Neural cell (in vitro differentiated cells): ENCODE measurements at regions not wholly inside any gene's neighbourhood (a gene's known extent, or its start where the extent isn't known, plus 50 kb on each side); places are given as distances from the start of the nearest gene placed in this dataset.

Experiments
- H2AFZ ChIP-seq: fragments of 200-600, 300-800 bp; sonication (generic), shearing (Covaris generic); 2 replicates; pipeline ENCODE4 v1.6.0; 2014; ENCODE audit warnings: low read depth, mild to moderate bottlenecking, antibody characterized with exemption, low read length, moderate library complexity
- H3F3A ChIP-seq: fragments of 200-600 bp; shearing (Covaris generic); 2 replicates; pipeline ENCODE4 v1.6.1; 2016; ENCODE audit warnings: mild to moderate bottlenecking, moderate library complexity, mixed read lengths, antibody characterized with exemption, low read length; ENCODE audit not compliant: insufficient read depth, poor library complexity, severe bottlenecking
- H3K27ac ChIP-seq: fragments of 200-600, 300-800 bp; sonication (generic), shearing (Covaris generic); 2 replicates; pipeline ENCODE4 v1.5.1; 2014; ENCODE audit warnings: mild to moderate bottlenecking, low read length, moderate library complexity
- H3K27me3 ChIP-seq: fragments of 300-800, 200-600 bp; sonication (generic), shearing (Covaris generic); 2 replicates; pipeline ENCODE4 v1.6.0; 2014; ENCODE audit warnings: mild to moderate bottlenecking, low read depth, low read length, moderate library complexity; ENCODE audit not compliant: insufficient read depth
- H3K36me3 ChIP-seq: fragments of 300-800, 200-600 bp; sonication (generic), shearing (Covaris generic); 2 replicates; pipeline ENCODE4 v1.5.1; 2014; ENCODE audit warnings: mild to moderate bottlenecking, antibody characterized with exemption, low read length, moderate library complexity; ENCODE audit not compliant: insufficient read depth
- H3K4me2 ChIP-seq: fragments of 300-800, 200-600 bp; sonication (generic), shearing (Covaris generic); 2 replicates; pipeline ENCODE4 v1.6.0; 2014; ENCODE audit warnings: mild to moderate bottlenecking, low read length
- H3K4me3 ChIP-seq: fragments of 300-800, 200-600 bp; sonication (generic), shearing (Covaris generic); 2 replicates; pipeline ENCODE4 v1.5.1; 2014; ENCODE audit warnings: mild to moderate bottlenecking, low read length, moderate library complexity
- H3K79me2 ChIP-seq: fragments of 200-600 bp; shearing (Covaris generic); replicated peaks from 2 replicates; pipeline ENCODE4 v1.6.0; 2014; ENCODE audit warnings: mild to moderate bottlenecking, low read length, moderate library complexity; ENCODE audit not compliant: insufficient read depth
- H3K9ac ChIP-seq: fragments of 300-800, 200-600 bp; sonication (generic), shearing (Covaris generic); 2 replicates; pipeline ENCODE4 v1.6.1; 2016; ENCODE audit warnings: mild to moderate bottlenecking, low read length, mixed read lengths
- H3K9me2 ChIP-seq: fragments of 200-600 bp; shearing (Covaris generic); 2 replicates; pipeline ENCODE4 v1.6.1; 2016; ENCODE audit warnings: mild to moderate bottlenecking, low read length, mixed read lengths; ENCODE audit not compliant: insufficient read depth
- H3K9me3 ChIP-seq: fragments of 200-600, 300-800 bp; sonication (generic), shearing (Covaris generic); 2 replicates; pipeline ENCODE4 v1.6.1; 2016; ENCODE audit warnings: mild to moderate bottlenecking, mixed run types, low read length, moderate library complexity, mixed read lengths
- H4K20me1 ChIP-seq: fragments of 200-600 bp; shearing (Covaris generic); 2 replicates; pipeline ENCODE4 v1.6.1; 2016; ENCODE audit warnings: mild to moderate bottlenecking, mixed run types; ENCODE audit not compliant: insufficient read depth
- EP300 ChIP-seq: fragments of 450-650 bp; conservative IDR thresholded peaks from 2 replicates; pipeline ENCODE4 v1.6.1; 2014; ENCODE audit warnings: antibody characterized with exemption, mild to moderate bottlenecking, moderate library complexity; ENCODE audit not compliant: poor library complexity, severe bottlenecking
- EZH2 ChIP-seq: fragments of 200-600, 300-800 bp; shearing (Covaris generic), sonication (generic); IDR thresholded peaks from 2 replicates; pipeline ENCODE4 v1.6.1; 2014; ENCODE audit warnings: antibody characterized with exemption, low read length, borderline replicate concordance, mild to moderate bottlenecking; ENCODE audit not compliant: insufficient read depth, poor library complexity, severe bottlenecking
- MXI1 ChIP-seq: fragments of 450-650 bp; conservative IDR thresholded peaks from 2 replicates; pipeline ENCODE4 v1.6.1; 2014; ENCODE audit warnings: antibody characterized with exemption, mild to moderate bottlenecking; ENCODE audit not compliant: poor library complexity, severe bottlenecking
- POLR2AphosphoS5 ChIP-seq: IDR thresholded peaks from 2 replicates; pipeline ENCODE4 v1.6.1; 2012
- RAD21 ChIP-seq: fragments of 450-650 bp; conservative IDR thresholded peaks from 2 replicates; pipeline ENCODE4 v1.6.1; 2014; ENCODE audit warnings: antibody characterized with exemption, mild to moderate bottlenecking, moderate library complexity
- SMC3 ChIP-seq: fragments of 450-650 bp; conservative IDR thresholded peaks from 2 replicates; pipeline ENCODE4 v1.6.1; 2014; ENCODE audit warnings: antibody characterized with exemption, mild to moderate bottlenecking, moderate library complexity; ENCODE audit not compliant: poor library complexity
- TAF1 ChIP-seq: IDR thresholded peaks from 2 replicates; pipeline ENCODE4 v1.6.1; 2012; ENCODE audit warnings: low read depth
- TF ChIP-seq, protein P1 (sequence below): IDR thresholded peaks from 2 replicates; pipeline ENCODE4 v1.6.1; 2012; ENCODE audit warnings: borderline replicate concordance
- TF ChIP-seq, protein P2 (sequence below): fragments of 450-650 bp; IDR thresholded peaks from 2 replicates; pipeline ENCODE4 v1.5.1; 2014; ENCODE audit warnings: antibody characterized with exemption, mild to moderate bottlenecking, moderate library complexity; ENCODE audit not compliant: poor library complexity, severe bottlenecking

DNA sequence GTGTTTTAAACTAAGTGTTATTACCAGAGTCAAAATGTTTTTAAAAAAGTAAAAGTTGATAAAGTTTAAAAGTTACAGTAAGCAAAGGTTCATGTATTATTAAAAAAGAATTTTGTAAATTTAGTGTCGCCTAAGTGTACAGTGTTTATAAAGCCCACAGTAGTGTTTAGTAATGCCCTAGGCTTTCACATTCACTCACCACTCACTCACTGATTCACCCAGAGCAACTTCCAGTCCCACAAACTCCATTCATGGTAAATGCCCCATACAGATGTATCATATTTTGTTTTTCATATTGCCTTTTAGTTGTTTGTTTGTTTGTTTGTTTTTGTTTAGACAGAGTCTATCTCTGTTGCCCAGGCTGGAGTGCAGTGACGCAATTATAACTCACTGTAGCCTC is 353.8 kb upstream of the PTBP2 start:
- Histone ChIP-seq H3K9ac (no peak overlapping the region), H3K27me3 (no peaks in the 10 kb centered on the region), H2AFZ (no peak overlapping the region), H3K27ac (no peak overlapping the region), H3K4me2 (no peak overlapping the region), H3K4me3 (no peak overlapping the region), H4K20me1 (no peaks in the 10 kb centered on the region), H3F3A (no peaks in the 10 kb centered on the region), H3K9me3 (no peaks in the 10 kb centered on the region), H3K79me2 (no peaks in the 10 kb centered on the region), H3K36me3 (no peaks in the 10 kb centered on the region), H3K9me2 (no peaks in the 10 kb centered on the region)
- TF ChIP-seq RAD21 = no peak
- no peak for TF ChIP-seq SMC3
- no peak for TF ChIP-seq EP300
- no peak for TF ChIP-seq MXI1

DNA sequence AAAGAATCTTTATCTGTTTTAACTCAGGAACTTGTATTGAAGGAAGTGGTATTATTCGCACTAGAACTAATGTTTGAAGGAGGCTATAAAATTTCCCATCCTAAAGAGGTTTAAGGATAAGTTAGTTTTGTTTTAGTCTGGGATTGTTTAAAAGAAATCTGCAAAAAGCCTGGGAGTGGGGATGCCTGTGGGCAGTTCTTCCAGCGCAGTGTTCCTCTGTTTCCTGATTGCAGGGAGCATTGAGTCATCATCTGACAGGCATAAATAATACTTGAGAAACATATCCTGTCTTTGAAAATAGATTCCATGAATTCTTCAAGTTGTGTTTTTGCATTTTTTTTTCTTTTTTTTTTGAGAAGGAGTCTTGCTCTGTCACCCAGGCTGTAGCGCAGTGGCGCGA is 350.8 kb upstream of the PTBP2 start:
- H3K9me3 ChIP-seq = no peaks in the 10 kb centered on the region
- no peak overlapping the region for H2AFZ ChIP-seq
- H3K27me3 ChIP-seq = no peaks in the 10 kb centered on the region
- no peaks in the 10 kb centered on the region for H3K36me3 ChIP-seq
- H4K20me1 ChIP-seq = no peaks in the 10 kb centered on the region
- no peak overlapping the region for H3K4me2 ChIP-seq
- H3K9me2 ChIP-seq = no peaks in the 10 kb centered on the region
- no peak overlapping the region for H3K27ac ChIP-seq
- H3F3A ChIP-seq = no peaks in the 10 kb centered on the region
- H3K9ac ChIP-seq = no peak overlapping the region
- TF ChIP-seq EZH2 (no peak), TAF1 (no peak), POLR2AphosphoS5 (no peak), RAD21 (no peak), SMC3 (no peak), MXI1 (no peak), EP300 (no peak)
- TF ChIP-seq, protein P1, sequence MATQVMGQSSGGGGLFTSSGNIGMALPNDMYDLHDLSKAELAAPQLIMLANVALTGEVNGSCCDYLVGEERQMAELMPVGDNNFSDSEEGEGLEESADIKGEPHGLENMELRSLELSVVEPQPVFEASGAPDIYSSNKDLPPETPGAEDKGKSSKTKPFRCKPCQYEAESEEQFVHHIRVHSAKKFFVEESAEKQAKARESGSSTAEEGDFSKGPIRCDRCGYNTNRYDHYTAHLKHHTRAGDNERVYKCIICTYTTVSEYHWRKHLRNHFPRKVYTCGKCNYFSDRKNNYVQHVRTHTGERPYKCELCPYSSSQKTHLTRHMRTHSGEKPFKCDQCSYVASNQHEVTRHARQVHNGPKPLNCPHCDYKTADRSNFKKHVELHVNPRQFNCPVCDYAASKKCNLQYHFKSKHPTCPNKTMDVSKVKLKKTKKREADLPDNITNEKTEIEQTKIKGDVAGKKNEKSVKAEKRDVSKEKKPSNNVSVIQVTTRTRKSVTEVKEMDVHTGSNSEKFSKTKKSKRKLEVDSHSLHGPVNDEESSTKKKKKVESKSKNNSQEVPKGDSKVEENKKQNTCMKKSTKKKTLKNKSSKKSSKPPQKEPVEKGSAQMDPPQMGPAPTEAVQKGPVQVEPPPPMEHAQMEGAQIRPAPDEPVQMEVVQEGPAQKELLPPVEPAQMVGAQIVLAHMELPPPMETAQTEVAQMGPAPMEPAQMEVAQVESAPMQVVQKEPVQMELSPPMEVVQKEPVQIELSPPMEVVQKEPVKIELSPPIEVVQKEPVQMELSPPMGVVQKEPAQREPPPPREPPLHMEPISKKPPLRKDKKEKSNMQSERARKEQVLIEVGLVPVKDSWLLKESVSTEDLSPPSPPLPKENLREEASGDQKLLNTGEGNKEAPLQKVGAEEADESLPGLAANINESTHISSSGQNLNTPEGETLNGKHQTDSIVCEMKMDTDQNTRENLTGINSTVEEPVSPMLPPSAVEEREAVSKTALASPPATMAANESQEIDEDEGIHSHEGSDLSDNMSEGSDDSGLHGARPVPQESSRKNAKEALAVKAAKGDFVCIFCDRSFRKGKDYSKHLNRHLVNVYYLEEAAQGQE = no peak
- TF ChIP-seq, protein P2, sequence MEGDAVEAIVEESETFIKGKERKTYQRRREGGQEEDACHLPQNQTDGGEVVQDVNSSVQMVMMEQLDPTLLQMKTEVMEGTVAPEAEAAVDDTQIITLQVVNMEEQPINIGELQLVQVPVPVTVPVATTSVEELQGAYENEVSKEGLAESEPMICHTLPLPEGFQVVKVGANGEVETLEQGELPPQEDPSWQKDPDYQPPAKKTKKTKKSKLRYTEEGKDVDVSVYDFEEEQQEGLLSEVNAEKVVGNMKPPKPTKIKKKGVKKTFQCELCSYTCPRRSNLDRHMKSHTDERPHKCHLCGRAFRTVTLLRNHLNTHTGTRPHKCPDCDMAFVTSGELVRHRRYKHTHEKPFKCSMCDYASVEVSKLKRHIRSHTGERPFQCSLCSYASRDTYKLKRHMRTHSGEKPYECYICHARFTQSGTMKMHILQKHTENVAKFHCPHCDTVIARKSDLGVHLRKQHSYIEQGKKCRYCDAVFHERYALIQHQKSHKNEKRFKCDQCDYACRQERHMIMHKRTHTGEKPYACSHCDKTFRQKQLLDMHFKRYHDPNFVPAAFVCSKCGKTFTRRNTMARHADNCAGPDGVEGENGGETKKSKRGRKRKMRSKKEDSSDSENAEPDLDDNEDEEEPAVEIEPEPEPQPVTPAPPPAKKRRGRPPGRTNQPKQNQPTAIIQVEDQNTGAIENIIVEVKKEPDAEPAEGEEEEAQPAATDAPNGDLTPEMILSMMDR = no peak
- no peak overlapping the region for H3K4me3 ChIP-seq
- H3K79me2 ChIP-seq = no peaks in the 10 kb centered on the region

DNA sequence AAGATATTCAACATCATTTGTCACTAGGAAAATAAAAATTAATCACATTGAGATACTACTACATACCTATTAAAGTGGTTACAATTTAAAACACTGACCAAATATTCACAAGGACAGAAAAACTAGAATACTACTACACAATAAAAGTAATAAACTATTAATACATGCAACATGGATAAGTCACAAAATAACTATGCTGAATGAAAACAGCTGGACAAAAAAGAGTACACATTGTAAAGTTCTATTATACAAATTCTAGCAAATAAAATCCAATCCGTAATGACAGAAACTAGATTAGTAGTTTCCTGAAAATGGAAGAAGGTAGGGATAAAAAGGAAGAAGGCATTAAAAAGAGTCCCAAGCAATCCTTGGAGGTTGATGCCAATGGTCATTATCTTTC is 348.7 kb upstream of the PTBP2 start:
- H3K4me2 ChIP-seq = no peak overlapping the region
- no peaks in the 10 kb centered on the region for H3K36me3 ChIP-seq
- no peak overlapping the region for H2AFZ ChIP-seq
- no peaks in the 10 kb centered on the region for H3K27me3 ChIP-seq
- H3K9ac ChIP-seq = no peak overlapping the region
- H4K20me1 ChIP-seq = no peaks in the 10 kb centered on the region
- no peaks in the 10 kb centered on the region for H3F3A ChIP-seq
- H3K9me2 ChIP-seq = no peaks in the 10 kb centered on the region
- no peak overlapping the region for H3K4me3 ChIP-seq
- TF ChIP-seq POLR2AphosphoS5 (no peak), SMC3 (no peak), RAD21 (no peak), EZH2 (no peak), TAF1 (no peak), EP300 (no peak), MXI1 (no peak)
- TF ChIP-seq, protein P1 = no peak
- TF ChIP-seq, protein P2 = no peak
- no peak overlapping the region for H3K27ac ChIP-seq
- H3K79me2 ChIP-seq = no peaks in the 10 kb centered on the region
- H3K9me3 ChIP-seq = no peaks in the 10 kb centered on the region
